GM04504 (cell line): ENCODE measurements at regions not wholly inside any gene's neighbourhood (a gene's known extent, or its start where the extent isn't known, plus 50 kb on each side); places are given as distances from the start of the nearest gene placed in this dataset.

Experiments
- DNase-seq: peaks from one replicate; pipeline ENCODE4 v3.0.0-alpha.2; 2012; ENCODE audit warnings: low read depth

DNA sequence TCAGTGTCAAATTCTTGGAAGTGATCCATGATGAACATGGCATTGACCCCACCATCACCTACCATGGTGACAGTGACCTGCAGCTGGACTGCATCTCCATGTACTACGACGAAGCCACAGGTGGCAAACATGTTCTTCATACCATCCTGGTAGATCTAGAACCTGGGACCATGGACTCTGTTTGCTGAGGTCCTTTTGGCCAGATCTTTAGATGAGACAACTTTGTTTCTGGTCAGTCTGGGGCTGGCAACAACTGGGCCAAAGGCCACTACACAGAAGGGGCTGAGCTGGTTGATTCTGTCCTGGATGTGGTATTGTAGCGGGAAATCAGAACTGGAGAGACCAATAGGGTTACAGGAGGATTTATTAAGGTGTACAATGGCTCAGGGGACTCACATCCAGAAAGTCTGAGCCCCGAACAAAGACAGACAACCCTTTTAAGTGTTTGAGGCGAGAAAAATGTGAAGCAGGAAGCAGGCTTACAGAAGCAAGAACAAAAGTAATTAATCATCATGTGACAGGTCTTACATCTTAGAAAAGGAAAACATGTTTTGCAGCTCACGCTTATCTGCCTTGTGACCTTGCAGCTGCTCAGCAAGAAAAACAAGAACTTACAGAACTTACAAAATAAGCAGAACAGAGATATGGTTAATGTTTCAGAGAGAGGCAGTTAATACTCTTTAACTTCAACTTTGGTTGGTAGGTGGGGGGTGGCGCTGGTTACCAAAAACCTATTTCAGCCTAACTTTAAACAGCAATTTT lies 58.8 kb upstream of the MOCS1 start:
- DNase-seq: no peak
